ENCODE measurements at regions not wholly inside any gene's neighbourhood (a gene's known extent, or its start where the extent isn't known, plus 50 kb on each side); places are given as distances from the start of the nearest gene placed in this dataset.

DNA sequence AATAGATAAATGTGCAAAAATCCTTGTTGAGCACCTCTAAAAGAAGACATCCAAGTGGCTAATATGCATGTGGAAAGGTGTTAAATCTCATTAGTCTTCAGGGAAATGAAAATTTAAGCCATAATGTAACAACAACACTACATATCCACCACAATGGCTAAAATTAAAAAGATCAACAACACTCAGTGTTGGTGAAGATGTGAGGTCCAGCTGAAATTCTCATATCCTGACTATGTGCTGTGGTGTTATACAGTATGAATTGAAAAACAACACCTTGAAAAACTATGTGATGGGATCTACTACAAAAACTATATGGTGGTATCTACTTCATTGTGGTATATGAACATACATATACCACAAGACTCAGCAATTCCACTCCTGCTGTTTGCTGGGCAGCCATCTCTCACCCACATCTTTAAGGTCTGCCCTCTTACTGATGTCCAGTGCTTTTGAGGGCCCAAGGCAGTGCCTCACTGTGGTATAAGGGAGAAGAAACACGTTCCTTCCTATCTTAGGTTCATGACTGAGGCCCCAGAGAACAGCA lies 146.4 kb downstream of the CD83 start:
- TF ChIP-seq POLR2A (IDR thresholded peaks at IDR 0.05): no peak
- TF ChIP-seq, protein P1, sequence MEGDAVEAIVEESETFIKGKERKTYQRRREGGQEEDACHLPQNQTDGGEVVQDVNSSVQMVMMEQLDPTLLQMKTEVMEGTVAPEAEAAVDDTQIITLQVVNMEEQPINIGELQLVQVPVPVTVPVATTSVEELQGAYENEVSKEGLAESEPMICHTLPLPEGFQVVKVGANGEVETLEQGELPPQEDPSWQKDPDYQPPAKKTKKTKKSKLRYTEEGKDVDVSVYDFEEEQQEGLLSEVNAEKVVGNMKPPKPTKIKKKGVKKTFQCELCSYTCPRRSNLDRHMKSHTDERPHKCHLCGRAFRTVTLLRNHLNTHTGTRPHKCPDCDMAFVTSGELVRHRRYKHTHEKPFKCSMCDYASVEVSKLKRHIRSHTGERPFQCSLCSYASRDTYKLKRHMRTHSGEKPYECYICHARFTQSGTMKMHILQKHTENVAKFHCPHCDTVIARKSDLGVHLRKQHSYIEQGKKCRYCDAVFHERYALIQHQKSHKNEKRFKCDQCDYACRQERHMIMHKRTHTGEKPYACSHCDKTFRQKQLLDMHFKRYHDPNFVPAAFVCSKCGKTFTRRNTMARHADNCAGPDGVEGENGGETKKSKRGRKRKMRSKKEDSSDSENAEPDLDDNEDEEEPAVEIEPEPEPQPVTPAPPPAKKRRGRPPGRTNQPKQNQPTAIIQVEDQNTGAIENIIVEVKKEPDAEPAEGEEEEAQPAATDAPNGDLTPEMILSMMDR (IDR thresholded peaks at IDR 0.05): no peak

Measured in body of pancreas (tissue), 4 donors.